Lung (tissue), 11 donors: ENCODE measurements at regions not wholly inside any gene's neighbourhood (a gene's known extent, or its start where the extent isn't known, plus 50 kb on each side); places are given as distances from the start of the nearest gene placed in this dataset.

Source experiments
- ATAC-seq: fragments of 200-7000 bp; cut with Tn5 transposase; one replicate; pipeline ENCODE4 v1.9.1; 2020; ENCODE audit warnings: moderate number of reproducible peaks; ENCODE audit not compliant: insufficient read depth, low FRiP score
- DNase-seq, 3 donors: peaks; one replicate each; pipeline ENCODE4 v3.0.0-alpha.2; 2013 to 2017
- H3K27ac ChIP-seq, 2 donors: one replicate each; pipeline ENCODE4 v1.5.1; 2013; ENCODE audit warnings: mild to moderate bottlenecking in 2 of 2, moderate library complexity in 2 of 2, control low read depth in 1 of 2, inconsistent platforms in 1 of 2, low read depth in 1 of 2, low read length in 1 of 2
- H3K27me3 ChIP-seq, 3 donors: one replicate each; pipeline ENCODE4 v1.5.1; 2013; ENCODE audit warnings: low read length in 2 of 3; ENCODE audit not compliant: control insufficient read depth in 3 of 3, insufficient read depth in 3 of 3
- H3K36me3 ChIP-seq, 4 donors: one replicate each; pipeline ENCODE4 v1.5.1; 2013; ENCODE audit warnings: low read length in 4 of 4, mild to moderate bottlenecking in 1 of 4, moderate library complexity in 1 of 4; ENCODE audit not compliant: control insufficient read depth in 4 of 4, insufficient read depth in 4 of 4
- H3K4me1 ChIP-seq, 5 donors: one replicate each; pipeline ENCODE4 v1.5.1; 2013; ENCODE audit warnings: low read length in 5 of 5, mild to moderate bottlenecking in 2 of 5, moderate library complexity in 1 of 5; ENCODE audit not compliant: control insufficient read depth in 5 of 5, insufficient read depth in 5 of 5
- H3K4me3 ChIP-seq: one replicate; pipeline ENCODE4 v1.5.1; 2013; ENCODE audit warnings: mild to moderate bottlenecking, control low read depth, moderate library complexity
- H3K9ac ChIP-seq, 2 donors: one replicate each; pipeline ENCODE4 v1.5.1; 2013; ENCODE audit warnings: low read length in 2 of 2, control low read depth in 1 of 2; ENCODE audit not compliant: insufficient read depth in 1 of 2
- H3K9me3 ChIP-seq, 4 donors: one replicate each; pipeline ENCODE4 v1.5.1; 2013; ENCODE audit warnings: low read length in 3 of 4, mild to moderate bottlenecking in 1 of 4, moderate library complexity in 1 of 4; ENCODE audit not compliant: control insufficient read depth in 4 of 4, insufficient read depth in 3 of 4
- CTCF ChIP-seq: IDR thresholded peaks from 2 replicates; pipeline ENCODE4 v1.5.1; 2012; ENCODE audit warnings: mild to moderate bottlenecking; ENCODE audit errors: control extremely low read depth, extremely low read depth
- WGBS, 2 donors: extraction: QIAGEN DNeasy Blood & Tissue Kit; methylation state at CpG; one replicate each; pipeline ENCODE4 v1.1.7; 2013; 5-methylcytosine and 5-hydroxymethylcytosine counted together
- donor health status: control.
- donor health status: control.
- donor health status: Bipolar disorder and iron deficiency.
- donor health status: healthy.
- donor health status: DM: yes; HTN: yes; CAD: no.

DNA sequence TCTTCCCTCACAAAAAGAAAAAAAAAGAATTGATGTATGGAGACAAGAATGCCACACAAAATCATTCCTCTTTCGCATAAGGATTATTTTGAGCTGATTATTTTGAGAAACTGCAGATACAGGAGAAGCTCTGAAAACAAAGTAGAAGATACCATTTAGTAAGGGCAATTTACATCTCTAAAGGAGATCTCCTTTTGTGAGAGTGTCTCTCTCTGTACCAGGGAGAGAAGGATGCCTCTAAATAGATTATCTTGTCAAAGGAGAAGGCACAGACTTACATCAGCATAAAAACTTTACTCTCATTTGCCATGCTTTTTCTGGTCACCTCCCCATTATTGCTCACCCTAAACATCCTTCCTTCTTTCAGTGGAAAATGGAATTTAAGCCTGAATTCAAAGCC, 747.9 kb upstream of the COBL start:
- Histone ChIP-seq H3K4me3 (no peak overlapping the region), H3K27ac (no peak overlapping the region), H3K4me1 (no peaks in the 10 kb centered on the region), H3K9ac (no peak overlapping the region), H3K9me3 (no peaks in the 10 kb centered on the region), H3K27me3 (no peaks in the 10 kb centered on the region), H3K36me3 (no peaks in the 10 kb centered on the region)
- no peak for TF ChIP-seq CTCF
- no peak for ATAC-seq
- no peak for DNase-seq
- WGBS, 2 donors: 70 to 86% methylated on average over 1 of the region's 1 CpG

- no peak for DNase-seq
- H3K36me3 ChIP-seq: no peaks in the 10 kb centered on the region
- no peak overlapping the region for H3K27ac ChIP-seq
- H3K4me3 ChIP-seq: no peak overlapping the region
- no peaks in the 10 kb centered on the region for H3K9me3 ChIP-seq
- no peaks in the 10 kb centered on the region for H3K27me3 ChIP-seq
- ATAC-seq: no peak
- WGBS, 2 donors: 69 to 80% methylated on average over 2 of the region's 2 CpGs
- no peaks in the 10 kb centered on the region for H3K4me1 ChIP-seq
- no peak overlapping the region for H3K9ac ChIP-seq
- TF ChIP-seq CTCF: no peak
These were observed 745.1 kb upstream of the COBL start for GRCh38 chr7:52061666-52062065.

DNA sequence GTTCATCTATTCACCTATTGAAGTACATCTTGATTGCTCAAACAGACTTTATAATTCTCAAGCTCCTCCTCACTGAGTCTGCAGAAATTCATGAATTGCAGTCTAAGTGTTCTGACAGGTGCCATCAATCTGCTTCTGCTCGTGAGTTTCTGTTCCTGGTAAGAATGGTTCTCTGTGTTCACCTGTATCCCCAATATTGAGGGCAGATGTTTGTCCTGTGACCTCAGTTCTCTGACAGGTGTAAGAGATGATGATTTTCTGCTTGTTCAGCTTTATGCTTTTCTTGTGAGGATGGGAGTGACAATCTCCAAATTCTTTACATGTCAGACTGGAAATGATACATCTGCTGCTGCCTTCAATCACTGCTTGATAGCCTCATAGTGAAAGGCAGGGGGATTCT, 736.9 kb upstream of the COBL start:
- H3K4me3 ChIP-seq: no peak overlapping the region
- 0 to 27% methylated on average over 1 of the region's 1 CpG for WGBS, 2 donors
- ATAC-seq (no peak), DNase-seq (no peak)
- H3K9ac ChIP-seq: no peak overlapping the region
- TF ChIP-seq CTCF: no peak
- no peaks in the 10 kb centered on the region for H3K9me3 ChIP-seq
- no peaks in the 10 kb centered on the region for H3K27me3 ChIP-seq
- H3K36me3 ChIP-seq: no peaks in the 10 kb centered on the region
- H3K27ac ChIP-seq: no peak overlapping the region
- no peaks in the 10 kb centered on the region for H3K4me1 ChIP-seq

DNA sequence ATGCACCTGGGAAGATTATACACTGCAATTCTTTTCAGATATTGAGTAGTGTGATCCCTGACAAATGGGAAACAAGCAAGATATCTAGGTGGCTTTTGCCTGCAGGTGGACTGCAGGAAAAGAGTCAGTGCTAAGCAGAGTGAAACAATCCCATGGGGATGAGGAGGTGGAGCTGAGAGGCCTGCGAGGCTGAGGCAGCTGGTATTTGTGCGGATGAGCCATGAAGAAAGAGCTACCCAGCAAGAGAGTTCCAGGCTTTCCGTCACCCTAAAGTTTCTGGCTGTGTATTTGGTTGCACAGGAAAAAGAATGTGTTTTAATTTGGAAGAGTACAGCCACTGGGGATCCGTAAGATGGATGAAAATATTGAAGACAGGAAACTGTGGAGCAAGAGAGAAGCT, 714.1 kb upstream of the COBL start:
- Histone ChIP-seq H3K27me3 (no peaks in the 10 kb centered on the region), H3K27ac (no peak overlapping the region), H3K9ac (no peak overlapping the region), H3K4me3 (no peak overlapping the region), H3K4me1 (no peaks in the 10 kb centered on the region), H3K36me3 (no peaks in the 10 kb centered on the region), H3K9me3 (no peaks in the 10 kb centered on the region)
- ATAC-seq (no peak), DNase-seq (no peak)
- WGBS, 2 donors: 65 to 72% methylated on average over 4 of the region's 4 CpGs
- no peak for TF ChIP-seq CTCF
